HG02642 (cell line): ENCODE measurements at regions not wholly inside any gene's neighbourhood (a gene's known extent, or its start where the extent isn't known, plus 50 kb on each side); places are given as distances from the start of the nearest gene placed in this dataset.

Experiments
- ATAC-seq: cut with Tn5 transposase; IDR thresholded peaks from one replicate; pipeline ENCODE4 v1.9.1; 2021; ENCODE audit warnings: mild to moderate bottlenecking; ENCODE audit not compliant: unreplicated experiment, poor library complexity

GRCh38 chr18:26794230-26795101, 71.0 kb downstream of the AQP4 start:
- ATAC-seq = no peak

GRCh38 chr18:26792661-26793060, 72.8 kb downstream of the AQP4 start:
- no peak for ATAC-seq

GRCh38 chr18:26791676-26792075, 73.8 kb downstream of the AQP4 start:
- no peak for ATAC-seq

- no peak for ATAC-seq
Measured at GRCh38 chr18:26784599-26784998, 80.9 kb downstream of the AQP4 start.

- ATAC-seq = no peak
Measured at GRCh38 chr18:26783170-26783569, 82.3 kb downstream of the AQP4 start.

- ATAC-seq = no peak
Measured at GRCh38 chr18:26780520-26781325, 84.8 kb downstream of the AQP4 start.

- ATAC-seq = no peak
Measured at GRCh38 chr18:26778054-26778393, 87.5 kb downstream of the AQP4 start.

GRCh38 chr18:26777351-26778053, 88.0 kb downstream of the AQP4 start:
- ATAC-seq = no peak

GRCh38 chr18:26772691-26773090, 92.8 kb downstream of the AQP4 start:
- no peak for ATAC-seq

- ATAC-seq = no peak
Measured at GRCh38 chr18:26771524-26771923, 94.0 kb downstream of the AQP4 start.

GRCh38 chr18:26768385-26768784, 97.1 kb downstream of the AQP4 start:
- no peak for ATAC-seq

GRCh38 chr18:26765498-26765897, 100.0 kb downstream of the AQP4 start:
- ATAC-seq = no peak

- ATAC-seq = no peak
Measured at GRCh38 chr18:26764586-26764985, 100.9 kb downstream of the AQP4 start.

- no peak for ATAC-seq
Measured at GRCh38 chr18:26764177-26764576, 101.3 kb downstream of the AQP4 start.

- no peak for ATAC-seq
Measured at GRCh38 chr18:26763446-26764110, 101.9 kb downstream of the AQP4 start.

GRCh38 chr18:26757263-26758019, 108.1 kb downstream of the AQP4 start:
- ATAC-seq = no peak

GRCh38 chr18:26756556-26756955, 109.0 kb downstream of the AQP4 start:
- no peak for ATAC-seq

- no peak for ATAC-seq
Measured at GRCh38 chr18:26746826-26747475, 118.6 kb downstream of the AQP4 start.

- ATAC-seq = no peak
Measured at GRCh38 chr18:26746398-26746797, 119.1 kb downstream of the AQP4 start.
